Tibial artery (tissue), 4 donors: ENCODE measurements at regions not wholly inside any gene's neighbourhood (a gene's known extent, or its start where the extent isn't known, plus 50 kb on each side); places are given as distances from the start of the nearest gene placed in this dataset.

Source experiments
- DNase-seq, 2 donors: peaks; one replicate each; pipeline ENCODE4 v3.0.0-alpha.2; 2019
- H3K27ac ChIP-seq, 2 donors: fragments of 200-600 bp; sonication (generic) in 1 of 2; 1 replicate in 1 of 2; 2 replicates in 1 of 2; pipeline ENCODE4 v1.5.1; 2018 to 2019; ENCODE audit warnings: mild to moderate bottlenecking in 1 of 2
- H3K27me3 ChIP-seq, 2 donors: fragments of 200-600 bp; sonication (generic) in 1 of 2; one replicate each; pipeline versions ENCODE4 v1.5.1 to v1.6.0; 2016 to 2019
- H3K36me3 ChIP-seq, 3 donors: fragments of 200-600 bp; sonication (generic) in 2 of 3; one replicate each; pipeline ENCODE4 v1.5.1; 2016 to 2019; ENCODE audit warnings: mild to moderate bottlenecking in 2 of 3
- H3K4me1 ChIP-seq, 4 donors: fragments of 200-600 bp; sonication (generic) in 2 of 4; 1 replicate in 3 of 4; 2 replicates in 1 of 4; pipeline ENCODE4 v1.5.1; 2016 to 2019
- H3K4me3 ChIP-seq, 2 donors: fragments of 200-600 bp; sonication (generic) in 1 of 2; 1 replicate in 1 of 2; 2 replicates in 1 of 2; pipeline ENCODE4 v1.5.1; 2018 to 2019; ENCODE audit warnings: mild to moderate bottlenecking in 2 of 2
- H3K9me3 ChIP-seq, 3 donors: fragments of 200-600 bp; sonication (generic) in 1 of 3; one replicate each; pipeline ENCODE4 v1.5.1; 2016 to 2019
- intact Hi-C: fragments of 100-400 bp; cut with DNase I; formaldehyde crosslinking; loops from one replicate; pipeline ENCODE4 v1.15.0; 2023; ENCODE audit warnings: low total_unique reads
- TF ChIP-seq, protein P1 (sequence below), 2 experiments: fragments of 200-600 bp in 1 of 2; fragments of 450-650 bp in 1 of 2; IDR thresholded peaks; one replicate each; pipeline ENCODE4 v1.5.1; 2017 to 2019; ENCODE audit warnings: antibody characterized with exemption in 2 of 2, mild to moderate bottlenecking in 1 of 2, moderate library complexity in 1 of 2

DNA sequence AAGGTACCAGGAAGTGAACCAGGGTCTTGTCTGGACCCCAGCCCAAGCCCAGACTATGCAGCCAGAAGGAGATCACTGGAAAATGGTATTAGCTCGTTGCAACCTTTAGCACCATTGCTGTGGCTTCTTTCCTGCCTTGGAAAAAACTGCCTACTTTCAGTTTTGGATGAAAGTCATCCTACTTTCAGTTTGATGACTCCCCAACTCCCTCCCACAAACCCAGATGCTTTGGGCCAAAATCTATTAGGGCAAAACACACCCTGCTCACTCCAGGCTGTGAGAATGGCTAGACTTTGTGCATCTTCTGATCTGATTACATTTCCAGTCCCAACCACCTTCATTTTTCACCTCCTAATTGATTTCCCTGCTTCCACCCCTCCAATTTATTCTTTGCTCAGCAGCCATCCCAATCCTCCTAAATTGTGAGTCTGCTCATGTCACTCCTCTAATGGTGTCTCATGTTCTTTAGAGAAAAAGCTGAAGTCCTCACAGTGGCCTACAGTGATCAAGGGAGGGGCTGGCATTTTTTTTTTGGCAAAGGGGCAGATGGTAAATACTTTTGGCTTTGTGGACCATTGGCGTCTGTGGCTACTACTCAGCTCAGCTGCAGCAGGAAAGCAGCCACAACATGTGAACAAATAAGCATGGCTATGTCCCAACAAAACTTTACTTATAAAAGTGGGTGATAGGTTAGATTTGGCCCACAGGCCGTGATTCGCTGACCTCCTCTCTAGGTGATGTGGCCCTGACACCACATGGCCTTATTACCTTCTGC lies 368.7 kb downstream of the SLC4A3 start:
- H3K9me3 ChIP-seq = no peaks in the 10 kb centered on the region
- TF ChIP-seq, protein P1, sequence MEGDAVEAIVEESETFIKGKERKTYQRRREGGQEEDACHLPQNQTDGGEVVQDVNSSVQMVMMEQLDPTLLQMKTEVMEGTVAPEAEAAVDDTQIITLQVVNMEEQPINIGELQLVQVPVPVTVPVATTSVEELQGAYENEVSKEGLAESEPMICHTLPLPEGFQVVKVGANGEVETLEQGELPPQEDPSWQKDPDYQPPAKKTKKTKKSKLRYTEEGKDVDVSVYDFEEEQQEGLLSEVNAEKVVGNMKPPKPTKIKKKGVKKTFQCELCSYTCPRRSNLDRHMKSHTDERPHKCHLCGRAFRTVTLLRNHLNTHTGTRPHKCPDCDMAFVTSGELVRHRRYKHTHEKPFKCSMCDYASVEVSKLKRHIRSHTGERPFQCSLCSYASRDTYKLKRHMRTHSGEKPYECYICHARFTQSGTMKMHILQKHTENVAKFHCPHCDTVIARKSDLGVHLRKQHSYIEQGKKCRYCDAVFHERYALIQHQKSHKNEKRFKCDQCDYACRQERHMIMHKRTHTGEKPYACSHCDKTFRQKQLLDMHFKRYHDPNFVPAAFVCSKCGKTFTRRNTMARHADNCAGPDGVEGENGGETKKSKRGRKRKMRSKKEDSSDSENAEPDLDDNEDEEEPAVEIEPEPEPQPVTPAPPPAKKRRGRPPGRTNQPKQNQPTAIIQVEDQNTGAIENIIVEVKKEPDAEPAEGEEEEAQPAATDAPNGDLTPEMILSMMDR (IDR thresholded peaks at IDR 0.05) = no peak
- no peaks in the 10 kb centered on the region for H3K36me3 ChIP-seq
- H3K27ac ChIP-seq = no peak overlapping the region
- H3K4me1 ChIP-seq = no peaks in the 10 kb centered on the region
- DNase-seq = no peak
- H3K4me3 ChIP-seq = no peak overlapping the region
- H3K27me3 ChIP-seq = no peaks in the 10 kb centered on the region
- intact Hi-C loops = no loop called here

DNA sequence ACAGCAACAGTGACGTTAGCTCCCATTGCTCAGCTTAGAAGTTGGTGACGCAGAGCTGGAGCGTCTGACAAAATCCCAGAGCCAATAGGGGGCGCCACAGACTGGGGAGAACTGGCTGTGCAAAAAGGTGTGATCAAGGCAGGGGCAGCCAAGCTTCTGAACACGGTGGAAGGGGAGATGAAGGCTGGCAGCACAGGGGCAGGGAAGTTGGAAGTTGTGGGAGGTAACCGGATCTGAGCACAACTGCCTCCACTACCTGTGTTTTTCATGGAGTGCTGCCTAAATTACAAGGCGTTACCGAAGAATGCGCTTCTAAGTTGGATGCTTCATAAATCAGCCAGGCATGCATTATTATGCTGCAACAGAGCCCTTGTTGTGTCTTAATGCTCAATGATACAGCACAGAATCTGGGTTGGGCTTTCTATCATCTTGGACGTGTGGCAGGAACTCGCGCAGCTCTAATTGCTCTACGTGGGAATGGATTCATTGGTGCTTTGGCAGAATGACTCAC lies 370.0 kb downstream of the SLC4A3 start:
- TF ChIP-seq, protein P1 (IDR thresholded peaks at IDR 0.05) = peak; percentile 27 to 31
- Histone ChIP-seq H3K4me3 (no peak overlapping the region), H3K27me3 (no peaks in the 10 kb centered on the region), H3K27ac (no peak overlapping the region), H3K36me3 (no peaks in the 10 kb centered on the region), H3K9me3 (no peaks in the 10 kb centered on the region), H3K4me1 (peaks cover 0 to 7% (median 2%) of the 10 kb centered on the region in 4 donors)
- DNase-seq = no peak
- intact Hi-C loops = no loop called here

DNA sequence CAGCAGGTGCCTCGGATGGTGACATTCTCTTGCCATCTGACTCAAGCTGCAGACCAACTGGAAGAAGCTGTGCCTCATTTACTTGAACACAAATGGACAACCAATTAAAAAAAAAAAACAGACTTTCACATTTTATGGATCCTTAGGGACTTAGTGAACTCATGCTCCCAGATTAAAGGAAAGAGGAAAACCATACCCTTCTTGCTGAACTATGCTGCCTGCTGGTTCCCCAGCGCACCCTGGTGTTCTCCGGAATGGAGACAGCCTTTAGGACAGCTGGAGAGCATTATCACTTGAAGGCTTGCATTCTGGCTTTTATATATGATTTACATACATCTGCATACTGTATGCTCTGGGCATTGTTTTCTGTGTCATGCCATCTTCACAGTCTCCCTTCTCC lies 370.7 kb downstream of the SLC4A3 start:
- TF ChIP-seq, protein P1 (IDR thresholded peaks at IDR 0.05) = no peak
- Histone ChIP-seq H3K4me1 (peaks cover 0 to 7% (median 2%) of the 10 kb centered on the region in 4 donors), H3K27ac (no peak overlapping the region), H3K27me3 (no peaks in the 10 kb centered on the region), H3K4me3 (no peak overlapping the region), H3K36me3 (no peaks in the 10 kb centered on the region), H3K9me3 (no peaks in the 10 kb centered on the region)
- DNase-seq = no peak
- intact Hi-C loops = no loop called here

DNA sequence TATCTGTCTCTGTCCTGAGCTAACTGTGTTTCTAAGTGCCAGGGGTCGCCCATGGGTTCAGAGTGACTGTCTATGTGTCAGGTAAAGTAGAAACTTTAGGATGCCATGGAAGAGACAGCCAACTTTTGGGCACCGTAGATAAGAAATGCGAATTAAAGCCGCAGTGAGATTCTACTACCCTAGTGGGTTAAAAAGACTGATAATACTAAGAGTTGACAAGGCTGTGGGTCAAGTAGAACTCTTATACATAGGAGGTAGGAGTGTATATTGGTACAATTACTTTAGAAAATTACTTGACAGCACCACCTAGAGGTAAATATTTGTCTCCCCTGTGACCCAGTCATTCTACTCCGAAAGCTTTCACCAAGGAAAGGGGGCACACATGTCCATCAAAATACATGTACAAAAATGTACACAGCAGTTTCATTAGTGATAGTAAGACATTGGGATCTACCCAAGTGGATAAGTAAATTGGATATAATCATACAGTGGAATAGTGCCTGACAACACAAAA lies 371.3 kb downstream of the SLC4A3 start:
- Histone ChIP-seq H3K9me3 (no peaks in the 10 kb centered on the region), H3K36me3 (no peaks in the 10 kb centered on the region), H3K4me1 (peaks cover 0 to 7% (median 2%) of the 10 kb centered on the region in 4 donors), H3K4me3 (no peak overlapping the region), H3K27ac (no peak overlapping the region), H3K27me3 (no peaks in the 10 kb centered on the region)
- DNase-seq = no peak
- TF ChIP-seq, protein P1 (IDR thresholded peaks at IDR 0.05) = no peak
- intact Hi-C loops = no loop called here

DNA sequence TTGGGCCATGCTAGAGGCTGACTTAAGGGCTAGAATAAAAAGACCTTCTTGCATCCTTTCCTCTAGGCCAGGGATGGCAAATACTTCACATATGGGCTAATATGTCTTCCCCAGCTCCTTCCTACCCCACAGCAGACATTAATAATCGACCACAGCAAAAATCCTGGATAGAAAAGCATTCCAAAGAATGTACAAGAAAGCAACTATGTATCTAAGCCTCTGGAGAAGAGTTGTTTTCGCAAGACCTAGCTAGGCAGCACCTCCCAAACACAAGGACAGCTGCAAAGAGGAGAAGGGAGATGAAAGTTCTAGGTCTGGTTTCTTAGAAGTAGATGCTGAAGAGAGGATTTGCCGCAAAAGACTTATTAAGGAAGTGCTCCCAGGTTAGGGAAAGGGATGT lies 372.6 kb downstream of the SLC4A3 start:
- peaks cover 0 to 7% (median 3%) of the 10 kb centered on the region in 4 donors for H3K4me1 ChIP-seq
- no peaks in the 10 kb centered on the region for H3K27me3 ChIP-seq
- no peak overlapping the region for H3K27ac ChIP-seq
- H3K36me3 ChIP-seq = no peaks in the 10 kb centered on the region
- intact Hi-C loops = no loop called here
- H3K9me3 ChIP-seq = no peaks in the 10 kb centered on the region
- TF ChIP-seq, protein P1 (IDR thresholded peaks at IDR 0.05) = no peak
- no peak for DNase-seq
- H3K4me3 ChIP-seq = no peak overlapping the region
